GM23248 (cell line): ENCODE measurements at regions not wholly inside any gene's neighbourhood (a gene's known extent, or its start where the extent isn't known, plus 50 kb on each side); places are given as distances from the start of the nearest gene placed in this dataset.
A peak's percentile ranks its signal among the peaks of the same experiment; 100 is the strongest.

Experiments
- DNase-seq: peaks from one replicate; pipeline ENCODE4 v3.0.0-alpha.2; 2015
- H2AFZ ChIP-seq: fragments of 200-600 bp; sonication (generic); 2 replicates; pipeline ENCODE4 v1.6.1; 2016; ENCODE audit warnings: antibody characterized with exemption
- H3F3A ChIP-seq: fragments of 200-600 bp; sonication (generic); 2 replicates; pipeline ENCODE4 v1.6.1; 2016; ENCODE audit warnings: mild to moderate bottlenecking, antibody characterized with exemption, mixed run types; ENCODE audit not compliant: insufficient read depth
- H3K27ac ChIP-seq: fragments of 200-600 bp; sonication (generic); 2 replicates; pipeline ENCODE4 v1.5.1; 2016; ENCODE audit warnings: mild to moderate bottlenecking
- H3K27me3 ChIP-seq: fragments of 200-600 bp; sonication (generic); replicated peaks from 2 replicates; pipeline ENCODE4 v1.6.1; 2016; ENCODE audit warnings: mild to moderate bottlenecking; ENCODE audit not compliant: insufficient read depth
- H3K36me3 ChIP-seq: fragments of 200-600 bp; sonication (generic); 2 replicates; pipeline ENCODE4 v1.6.1; 2016; ENCODE audit warnings: low read depth, mild to moderate bottlenecking
- H3K4me1 ChIP-seq: fragments of 200-600 bp; sonication (generic); 2 replicates; pipeline ENCODE4 v1.6.1; 2016; ENCODE audit warnings: mild to moderate bottlenecking; ENCODE audit not compliant: insufficient read depth
- H3K4me2 ChIP-seq: fragments of 200-600 bp; sonication (generic); one replicate; pipeline ENCODE4 v1.6.1; 2016; ENCODE audit warnings: mild to moderate bottlenecking; ENCODE audit not compliant: unreplicated experiment
- H3K4me3 ChIP-seq: fragments of 200-600 bp; sonication (generic); 2 replicates; pipeline ENCODE4 v1.5.1; 2016; ENCODE audit warnings: mild to moderate bottlenecking
- H3K79me2 ChIP-seq: fragments of 200-600 bp; sonication (generic); 2 replicates; pipeline ENCODE4 v1.6.1; 2016; ENCODE audit warnings: mild to moderate bottlenecking; ENCODE audit not compliant: insufficient read depth
- H3K9ac ChIP-seq: fragments of 200-600 bp; sonication (generic); 2 replicates; pipeline ENCODE4 v1.6.1; 2016; ENCODE audit warnings: mild to moderate bottlenecking
- H3K9me2 ChIP-seq: fragments of 200-600 bp; sonication (generic); 2 replicates; pipeline ENCODE4 v1.6.1; 2016; ENCODE audit warnings: mixed run types, mild to moderate bottlenecking, moderate library complexity; ENCODE audit not compliant: insufficient read depth
- H3K9me3 ChIP-seq: fragments of 200-600 bp; sonication (generic); one replicate; pipeline ENCODE4 v1.6.1; 2017; ENCODE audit warnings: low read depth
- H4K20me1 ChIP-seq: fragments of 200-600 bp; sonication (generic); 2 replicates; pipeline ENCODE4 v1.6.0; 2016; ENCODE audit not compliant: insufficient read depth
- EZH2 ChIP-seq: fragments of 200-600 bp; sonication (generic); IDR thresholded peaks from 2 replicates; pipeline ENCODE4 v1.6.1; 2018; ENCODE audit warnings: antibody characterized with exemption, mild to moderate bottlenecking; ENCODE audit not compliant: insufficient read depth, poor library complexity, severe bottlenecking
- EZH2phosphoT487 ChIP-seq: fragments of 200-600 bp; sonication (generic); IDR thresholded peaks from 2 replicates; pipeline ENCODE4 v1.6.1; 2018; ENCODE audit warnings: antibody characterized with exemption, moderate library complexity, mild to moderate bottlenecking, low read depth; ENCODE audit not compliant: insufficient read depth
- WGBS, 2 experiments: methylation state at CpG; one replicate each; pipeline ENCODE4 v1.1.6; 2015 to 2017; ENCODE audit warnings: low lambda C conversion rate in 2 of 2, low coverage in 1 of 2; ENCODE audit errors: missing lambda C conversion rate in 2 of 2; 5-methylcytosine and 5-hydroxymethylcytosine counted together
- in situ Hi-C: fragments of 300-500 bp; cut with MboI; formaldehyde crosslinking; loops from 2 replicates; pipeline ENCODE4 v1.15.0; 2020

- no peaks in the 10 kb centered on the region for H3K9me3 ChIP-seq
- H3K36me3 ChIP-seq: no peaks in the 10 kb centered on the region
- no peaks in the 10 kb centered on the region for H3K79me2 ChIP-seq
- no peaks in the 10 kb centered on the region for H3K9me2 ChIP-seq
- no peaks in the 10 kb centered on the region for H3K4me1 ChIP-seq
- no peaks in the 10 kb centered on the region for H4K20me1 ChIP-seq
- H3K27ac ChIP-seq: no peak overlapping the region
- no peak overlapping the region for H3K9ac ChIP-seq
- H3K4me3 ChIP-seq: no peak overlapping the region
- in situ Hi-C loops: no loop called here
- no peaks in the 10 kb centered on the region for H3F3A ChIP-seq
- no peak for DNase-seq
- no peak overlapping the region for H3K4me2 ChIP-seq
- no peak for TF ChIP-seq EZH2phosphoT487
- TF ChIP-seq EZH2: no peak
- no peak overlapping the region for H2AFZ ChIP-seq
- H3K27me3 ChIP-seq: no peaks in the 10 kb centered on the region
Measured at GRCh38 chr3:104458657-104459056, 908.1 kb upstream of the ALCAM start.

- Histone ChIP-seq H4K20me1 (no peaks in the 10 kb centered on the region), H3K4me2 (no peak overlapping the region), H3K36me3 (no peaks in the 10 kb centered on the region), H3K79me2 (no peaks in the 10 kb centered on the region), H3K4me3 (no peak overlapping the region), H2AFZ (no peak overlapping the region), H3K27ac (no peak overlapping the region), H3K9me2 (no peaks in the 10 kb centered on the region), H3K9ac (no peak overlapping the region), H3K4me1 (no peaks in the 10 kb centered on the region), H3F3A (no peaks in the 10 kb centered on the region), H3K27me3 (no peaks in the 10 kb centered on the region), H3K9me3 (no peaks in the 10 kb centered on the region)
- DNase-seq: peak; percentile 58
- in situ Hi-C loops: no loop called here
- WGBS, 2 experiments: 0 to 13% methylated on average over 1 of the region's 1 CpG
- TF ChIP-seq EZH2phosphoT487: no peak
- TF ChIP-seq EZH2: no peak
Measured at GRCh38 chr3:104460477-104461406, 906.0 kb upstream of the ALCAM start.

- no peaks in the 10 kb centered on the region for H3K36me3 ChIP-seq
- no peak overlapping the region for H3K27ac ChIP-seq
- in situ Hi-C loops: no loop called here
- no peaks in the 10 kb centered on the region for H3F3A ChIP-seq
- H2AFZ ChIP-seq: no peak overlapping the region
- no peaks in the 10 kb centered on the region for H3K4me1 ChIP-seq
- H3K4me3 ChIP-seq: no peak overlapping the region
- no peaks in the 10 kb centered on the region for H3K9me3 ChIP-seq
- no peak for DNase-seq
- no peaks in the 10 kb centered on the region for H3K79me2 ChIP-seq
- no peaks in the 10 kb centered on the region for H4K20me1 ChIP-seq
- TF ChIP-seq EZH2 (no peak), EZH2phosphoT487 (no peak)
- no peak overlapping the region for H3K4me2 ChIP-seq
- no peak overlapping the region for H3K9ac ChIP-seq
- WGBS, 2 experiments: 56 to 59% methylated on average over 1 of the region's 1 CpG
- H3K9me2 ChIP-seq: no peaks in the 10 kb centered on the region
- no peaks in the 10 kb centered on the region for H3K27me3 ChIP-seq
Measured at GRCh38 chr3:104461431-104461830, 905.3 kb upstream of the ALCAM start.

- H3K9me3 ChIP-seq: no peaks in the 10 kb centered on the region
- DNase-seq: no peak
- no peaks in the 10 kb centered on the region for H3K36me3 ChIP-seq
- no peaks in the 10 kb centered on the region for H3K27me3 ChIP-seq
- H3F3A ChIP-seq: no peaks in the 10 kb centered on the region
- no peak overlapping the region for H2AFZ ChIP-seq
- no peaks in the 10 kb centered on the region for H4K20me1 ChIP-seq
- H3K79me2 ChIP-seq: no peaks in the 10 kb centered on the region
- no peak overlapping the region for H3K9ac ChIP-seq
- no peak overlapping the region for H3K4me3 ChIP-seq
- no peak for TF ChIP-seq EZH2phosphoT487
- no peak for TF ChIP-seq EZH2
- H3K27ac ChIP-seq: no peak overlapping the region
- H3K4me1 ChIP-seq: no peaks in the 10 kb centered on the region
- in situ Hi-C loops: no loop called here
- H3K4me2 ChIP-seq: no peak overlapping the region
- no peaks in the 10 kb centered on the region for H3K9me2 ChIP-seq
- 19 to 23% methylated on average over 3 of the region's 3 CpGs for WGBS, 2 experiments
Measured at GRCh38 chr3:104472221-104472620, 894.5 kb upstream of the ALCAM start.
